Lower leg skin (tissue), 3 donors: ENCODE measurements at regions not wholly inside any gene's neighbourhood (a gene's known extent, or its start where the extent isn't known, plus 50 kb on each side); places are given as distances from the start of the nearest gene placed in this dataset.

ENCODE experiments used
- CTCF ChIP-seq, 3 donors: fragments of 450-650 bp; IDR thresholded peaks; one replicate each; pipeline ENCODE4 v1.5.1; 2016; ENCODE audit warnings: antibody characterized with exemption in 3 of 3, mild to moderate bottlenecking in 3 of 3, moderate library complexity in 2 of 3
- POLR2A ChIP-seq, 2 donors: fragments of 450-650 bp; IDR thresholded peaks; one replicate each; pipeline ENCODE4 v1.6.1; 2016 to 2017; ENCODE audit warnings: antibody characterized with exemption in 2 of 2, mild to moderate bottlenecking in 1 of 2, moderate library complexity in 1 of 2

DNA sequence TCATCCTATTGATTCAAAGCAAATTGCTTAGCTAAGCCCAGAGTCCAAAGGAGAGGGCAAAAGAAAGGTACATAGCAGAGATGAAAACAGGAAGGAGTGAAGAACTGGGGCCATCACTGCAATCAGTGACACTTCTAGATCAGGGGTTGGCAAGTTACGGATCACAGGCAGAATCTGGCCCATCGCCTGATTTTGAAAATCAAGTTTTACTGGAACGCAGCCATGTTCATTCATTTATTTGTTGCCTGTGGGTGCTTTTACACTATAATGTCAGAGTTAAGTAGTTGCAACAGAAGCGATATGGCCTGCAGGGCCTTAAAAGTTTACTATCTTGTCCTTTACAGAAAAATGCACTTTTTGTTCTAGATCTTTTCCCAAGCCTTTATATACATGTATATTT is 271.7 kb upstream of the TOPAZ1 start:
- TF ChIP-seq CTCF (IDR thresholded peaks at IDR 0.05) (no peak), POLR2A (IDR thresholded peaks at IDR 0.05) (no peak)
